SK-N-SH treated with all-trans-retinoic acid at 6 μM for 48 hours (cell line): ENCODE measurements at regions not wholly inside any gene's neighbourhood (a gene's known extent, or its start where the extent isn't known, plus 50 kb on each side); places are given as distances from the start of the nearest gene placed in this dataset.

Source experiments
- ATAC-seq: fragments of 200-7000 bp; cut with Tn5 transposase; 3 replicates; pipeline ENCODE4 v1.9.1; 2020; ENCODE audit warnings: mild to moderate bottlenecking, moderate library complexity
- ARNTL ChIP-seq: fragments of 450-650 bp; formaldehyde crosslinking; IDR thresholded peaks from 2 replicates; pipeline ENCODE4 v1.5.0; 2020; ENCODE audit warnings: low read depth, mild to moderate bottlenecking, moderate library complexity, borderline replicate concordance
- BACH2 ChIP-seq: fragments of 250-450 bp; sonication (Bioruptor Pico); IDR thresholded peaks from 2 replicates; pipeline ENCODE4 v1.9.0; 2021; ENCODE audit warnings: mild to moderate bottlenecking, borderline replicate concordance
- CSRNP3 ChIP-seq: fragments of 250-450 bp; sonication (Bioruptor Pico); IDR thresholded peaks from 2 replicates; pipeline ENCODE4 v1.5.1; 2021; ENCODE audit warnings: mild to moderate bottlenecking, moderate library complexity
- ESRRG ChIP-seq: fragments of 250-450 bp; sonication (Bioruptor Pico); IDR thresholded peaks from 2 replicates; pipeline ENCODE4 v1.6.1; 2021; ENCODE audit warnings: mild to moderate bottlenecking
- GLIS3 ChIP-seq: fragments of 250-450 bp; sonication (Bioruptor Pico); IDR thresholded peaks from 2 replicates; pipeline ENCODE4 v1.5.0; 2020; ENCODE audit warnings: mild to moderate bottlenecking, moderate library complexity
- ISL1 ChIP-seq: fragments of 250-450 bp; sonication (Bioruptor Pico); IDR thresholded peaks from 2 replicates; pipeline ENCODE4 v2.1.2; 2022; ENCODE audit warnings: mild to moderate bottlenecking, moderate library complexity
- OSR1 ChIP-seq: fragments of 250-450 bp; sonication (Bioruptor Pico); IDR thresholded peaks from 2 replicates; pipeline ENCODE4 v1.8.0; 2022; ENCODE audit warnings: moderate library complexity, mild to moderate bottlenecking, inconsistent platforms
- PPARA ChIP-seq: fragments of 250-450 bp; sonication (Bioruptor Pico); IDR thresholded peaks from 2 replicates; pipeline ENCODE4 v1.5.0; 2020; ENCODE audit warnings: mild to moderate bottlenecking, borderline replicate concordance
- RARB ChIP-seq: fragments of 250-450 bp; sonication (Bioruptor Pico); IDR thresholded peaks from 2 replicates; pipeline ENCODE4 v1.8.0; 2021; ENCODE audit warnings: mild to moderate bottlenecking, moderate library complexity
- SNAI2 ChIP-seq: fragments of 250-450 bp; sonication (Bioruptor Pico); IDR thresholded peaks from 2 replicates; pipeline ENCODE4 v1.5.0; 2020; ENCODE audit warnings: mild to moderate bottlenecking, moderate library complexity
- TCF4 ChIP-seq: fragments of 250-450 bp; sonication (Bioruptor Pico); IDR thresholded peaks from 2 replicates; pipeline ENCODE4 v1.8.0; 2021; ENCODE audit warnings: mild to moderate bottlenecking, moderate library complexity, borderline replicate concordance
- TOX ChIP-seq: fragments of 250-450 bp; sonication (Bioruptor Pico); IDR thresholded peaks from 2 replicates; pipeline ENCODE4 v1.8.0; 2021; ENCODE audit warnings: mild to moderate bottlenecking, moderate library complexity, borderline replicate concordance
- ZFP3 ChIP-seq: fragments of 250-450 bp; sonication (Bioruptor Pico); IDR thresholded peaks from 2 replicates; pipeline ENCODE4 v1.5.0; 2020; ENCODE audit warnings: mild to moderate bottlenecking, moderate library complexity
- ZFP30 ChIP-seq: fragments of 450-650 bp; formaldehyde crosslinking; IDR thresholded peaks from 2 replicates; pipeline ENCODE4 v1.5.0; 2022; ENCODE audit warnings: mild to moderate bottlenecking, moderate library complexity
- ZNF565 ChIP-seq: fragments of 450-650 bp; formaldehyde crosslinking; conservative IDR thresholded peaks from 2 replicates; pipeline ENCODE4 v1.5.0; 2020; ENCODE audit warnings: low read depth, mild to moderate bottlenecking, moderate library complexity
- ZNF70 ChIP-seq: fragments of 450-650 bp; formaldehyde crosslinking; IDR thresholded peaks from 2 replicates; pipeline ENCODE4 v1.5.0; 2020; ENCODE audit warnings: mild to moderate bottlenecking, moderate library complexity
- ZNF8 ChIP-seq: fragments of 450-650 bp; formaldehyde crosslinking; IDR thresholded peaks from 2 replicates; pipeline ENCODE4 v1.5.0; 2020; ENCODE audit warnings: mild to moderate bottlenecking, moderate library complexity
- TF ChIP-seq, protein P1 (sequence below): fragments of 250-450 bp; sonication (Bioruptor Pico); IDR thresholded peaks from 2 replicates; pipeline ENCODE4 v1.5.1; 2020; ENCODE audit warnings: low read depth, mild to moderate bottlenecking, moderate library complexity
- TF ChIP-seq, protein P2 (sequence below): fragments of 250-450 bp; sonication (Bioruptor Pico); IDR thresholded peaks from 2 replicates; pipeline ENCODE4 v1.5.0; 2020; ENCODE audit warnings: mild to moderate bottlenecking, moderate library complexity
- TF ChIP-seq, protein P3 (sequence below): fragments of 250-450 bp; sonication (Bioruptor Pico); IDR thresholded peaks from 2 replicates; pipeline ENCODE4 v1.8.0; 2021; ENCODE audit warnings: low read depth, mild to moderate bottlenecking, moderate library complexity, borderline replicate concordance
- TF ChIP-seq, protein P4 (sequence below): fragments of 250-450 bp; sonication (Bioruptor Pico); IDR thresholded peaks from 2 replicates; pipeline ENCODE4 v1.8.0; 2020; ENCODE audit warnings: mild to moderate bottlenecking, moderate library complexity, borderline replicate concordance

GRCh38 chr12:86827409-86827808 lies 571.2 kb upstream of the MGAT4C start:
- ATAC-seq: no peak
- TF ChIP-seq, protein P1, sequence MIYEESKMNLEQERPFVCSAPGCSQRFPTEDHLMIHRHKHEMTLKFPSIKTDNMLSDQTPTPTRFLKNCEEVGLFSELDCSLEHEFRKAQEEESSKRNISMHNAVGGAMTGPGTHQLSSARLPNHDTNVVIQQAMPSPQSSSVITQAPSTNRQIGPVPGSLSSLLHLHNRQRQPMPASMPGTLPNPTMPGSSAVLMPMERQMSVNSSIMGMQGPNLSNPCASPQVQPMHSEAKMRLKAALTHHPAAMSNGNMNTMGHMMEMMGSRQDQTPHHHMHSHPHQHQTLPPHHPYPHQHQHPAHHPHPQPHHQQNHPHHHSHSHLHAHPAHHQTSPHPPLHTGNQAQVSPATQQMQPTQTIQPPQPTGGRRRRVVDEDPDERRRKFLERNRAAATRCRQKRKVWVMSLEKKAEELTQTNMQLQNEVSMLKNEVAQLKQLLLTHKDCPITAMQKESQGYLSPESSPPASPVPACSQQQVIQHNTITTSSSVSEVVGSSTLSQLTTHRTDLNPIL: no peak
- TF ChIP-seq PPARA (CRISPR knock-in tag) (no peak), ZNF565 (CRISPR knock-in tag) (no peak), SNAI2 (CRISPR knock-in tag) (no peak), ZNF8 (CRISPR knock-in tag) (no peak), ZNF70 (CRISPR knock-in tag) (no peak), RARB (CRISPR knock-in tag) (no peak), ESRRG (CRISPR knock-in tag) (no peak), ZFP30 (CRISPR knock-in tag) (no peak), ARNTL (CRISPR knock-in tag) (no peak), TCF4 (CRISPR knock-in tag) (no peak), OSR1 (CRISPR knock-in tag) (no peak), TOX (no peak), CSRNP3 (CRISPR knock-in tag) (no peak), ZFP3 (CRISPR knock-in tag) (no peak)
- TF ChIP-seq, protein P2, sequence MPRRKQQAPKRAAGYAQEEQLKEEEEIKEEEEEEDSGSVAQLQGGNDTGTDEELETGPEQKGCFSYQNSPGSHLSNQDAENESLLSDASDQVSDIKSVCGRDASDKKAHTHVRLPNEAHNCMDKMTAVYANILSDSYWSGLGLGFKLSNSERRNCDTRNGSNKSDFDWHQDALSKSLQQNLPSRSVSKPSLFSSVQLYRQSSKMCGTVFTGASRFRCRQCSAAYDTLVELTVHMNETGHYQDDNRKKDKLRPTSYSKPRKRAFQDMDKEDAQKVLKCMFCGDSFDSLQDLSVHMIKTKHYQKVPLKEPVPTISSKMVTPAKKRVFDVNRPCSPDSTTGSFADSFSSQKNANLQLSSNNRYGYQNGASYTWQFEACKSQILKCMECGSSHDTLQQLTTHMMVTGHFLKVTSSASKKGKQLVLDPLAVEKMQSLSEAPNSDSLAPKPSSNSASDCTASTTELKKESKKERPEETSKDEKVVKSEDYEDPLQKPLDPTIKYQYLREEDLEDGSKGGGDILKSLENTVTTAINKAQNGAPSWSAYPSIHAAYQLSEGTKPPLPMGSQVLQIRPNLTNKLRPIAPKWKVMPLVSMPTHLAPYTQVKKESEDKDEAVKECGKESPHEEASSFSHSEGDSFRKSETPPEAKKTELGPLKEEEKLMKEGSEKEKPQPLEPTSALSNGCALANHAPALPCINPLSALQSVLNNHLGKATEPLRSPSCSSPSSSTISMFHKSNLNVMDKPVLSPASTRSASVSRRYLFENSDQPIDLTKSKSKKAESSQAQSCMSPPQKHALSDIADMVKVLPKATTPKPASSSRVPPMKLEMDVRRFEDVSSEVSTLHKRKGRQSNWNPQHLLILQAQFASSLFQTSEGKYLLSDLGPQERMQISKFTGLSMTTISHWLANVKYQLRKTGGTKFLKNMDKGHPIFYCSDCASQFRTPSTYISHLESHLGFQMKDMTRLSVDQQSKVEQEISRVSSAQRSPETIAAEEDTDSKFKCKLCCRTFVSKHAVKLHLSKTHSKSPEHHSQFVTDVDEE (CRISPR knock-in tag): no peak
- TF ChIP-seq, protein P3, sequence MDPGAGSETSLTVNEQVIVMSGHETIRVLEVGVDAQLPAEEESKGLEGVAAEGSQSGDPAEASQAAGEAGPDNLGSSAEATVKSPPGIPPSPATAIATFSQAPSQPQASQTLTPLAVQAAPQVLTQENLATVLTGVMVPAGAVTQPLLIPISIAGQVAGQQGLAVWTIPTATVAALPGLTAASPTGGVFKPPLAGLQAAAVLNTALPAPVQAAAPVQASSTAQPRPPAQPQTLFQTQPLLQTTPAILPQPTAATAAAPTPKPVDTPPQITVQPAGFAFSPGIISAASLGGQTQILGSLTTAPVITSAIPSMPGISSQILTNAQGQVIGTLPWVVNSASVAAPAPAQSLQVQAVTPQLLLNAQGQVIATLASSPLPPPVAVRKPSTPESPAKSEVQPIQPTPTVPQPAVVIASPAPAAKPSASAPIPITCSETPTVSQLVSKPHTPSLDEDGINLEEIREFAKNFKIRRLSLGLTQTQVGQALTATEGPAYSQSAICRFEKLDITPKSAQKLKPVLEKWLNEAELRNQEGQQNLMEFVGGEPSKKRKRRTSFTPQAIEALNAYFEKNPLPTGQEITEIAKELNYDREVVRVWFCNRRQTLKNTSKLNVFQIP (CRISPR knock-in tag): no peak

- no peak for ATAC-seq
- TF ChIP-seq, protein P2 (CRISPR knock-in tag): no peak
- TF ChIP-seq ZNF70 (CRISPR knock-in tag) (no peak), ISL1 (CRISPR knock-in tag) (no peak), BACH2 (CRISPR knock-in tag) (no peak), OSR1 (CRISPR knock-in tag) (no peak), TCF4 (CRISPR knock-in tag) (no peak), ARNTL (CRISPR knock-in tag) (no peak), GLIS3 (CRISPR knock-in tag) (no peak), PPARA (CRISPR knock-in tag) (no peak), CSRNP3 (CRISPR knock-in tag) (no peak), TOX (no peak), ESRRG (CRISPR knock-in tag) (no peak)
- TF ChIP-seq, protein P4, sequence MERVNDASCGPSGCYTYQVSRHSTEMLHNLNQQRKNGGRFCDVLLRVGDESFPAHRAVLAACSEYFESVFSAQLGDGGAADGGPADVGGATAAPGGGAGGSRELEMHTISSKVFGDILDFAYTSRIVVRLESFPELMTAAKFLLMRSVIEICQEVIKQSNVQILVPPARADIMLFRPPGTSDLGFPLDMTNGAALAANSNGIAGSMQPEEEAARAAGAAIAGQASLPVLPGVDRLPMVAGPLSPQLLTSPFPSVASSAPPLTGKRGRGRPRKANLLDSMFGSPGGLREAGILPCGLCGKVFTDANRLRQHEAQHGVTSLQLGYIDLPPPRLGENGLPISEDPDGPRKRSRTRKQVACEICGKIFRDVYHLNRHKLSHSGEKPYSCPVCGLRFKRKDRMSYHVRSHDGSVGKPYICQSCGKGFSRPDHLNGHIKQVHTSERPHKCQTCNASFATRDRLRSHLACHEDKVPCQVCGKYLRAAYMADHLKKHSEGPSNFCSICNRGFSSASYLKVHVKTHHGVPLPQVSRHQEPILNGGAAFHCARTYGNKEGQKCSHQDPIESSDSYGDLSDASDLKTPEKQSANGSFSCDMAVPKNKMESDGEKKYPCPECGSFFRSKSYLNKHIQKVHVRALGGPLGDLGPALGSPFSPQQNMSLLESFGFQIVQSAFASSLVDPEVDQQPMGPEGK: no peak
- TF ChIP-seq, protein P1: no peak
- TF ChIP-seq, protein P3 (CRISPR knock-in tag): no peak
Measured at GRCh38 chr12:86826051-86826450, 569.9 kb upstream of the MGAT4C start.
